AG10803 (cell line): ENCODE measurements at regions not wholly inside any gene's neighbourhood (a gene's known extent, or its start where the extent isn't known, plus 50 kb on each side); places are given as distances from the start of the nearest gene placed in this dataset.

Experiments used
- DNase-seq: peaks from one replicate; pipeline ENCODE4 v3.0.0; 2010; ENCODE audit warnings: low read depth
- H3K4me3 ChIP-seq: 2 replicates; pipeline ENCODE4 v1.5.1; 2011; ENCODE audit warnings: mild to moderate bottlenecking, low read length, control low read depth
- TF ChIP-seq, protein P1 (sequence below): conservative IDR thresholded peaks from 2 replicates; pipeline ENCODE4 v1.5.1; 2011; ENCODE audit warnings: mild to moderate bottlenecking, low read length, control low read depth, inconsistent platforms

GRCh38 chrX:46306103-46306502 is 239.1 kb downstream of the ZNF674 start:
- H3K4me3 ChIP-seq = no peak overlapping the region
- TF ChIP-seq, protein P1, sequence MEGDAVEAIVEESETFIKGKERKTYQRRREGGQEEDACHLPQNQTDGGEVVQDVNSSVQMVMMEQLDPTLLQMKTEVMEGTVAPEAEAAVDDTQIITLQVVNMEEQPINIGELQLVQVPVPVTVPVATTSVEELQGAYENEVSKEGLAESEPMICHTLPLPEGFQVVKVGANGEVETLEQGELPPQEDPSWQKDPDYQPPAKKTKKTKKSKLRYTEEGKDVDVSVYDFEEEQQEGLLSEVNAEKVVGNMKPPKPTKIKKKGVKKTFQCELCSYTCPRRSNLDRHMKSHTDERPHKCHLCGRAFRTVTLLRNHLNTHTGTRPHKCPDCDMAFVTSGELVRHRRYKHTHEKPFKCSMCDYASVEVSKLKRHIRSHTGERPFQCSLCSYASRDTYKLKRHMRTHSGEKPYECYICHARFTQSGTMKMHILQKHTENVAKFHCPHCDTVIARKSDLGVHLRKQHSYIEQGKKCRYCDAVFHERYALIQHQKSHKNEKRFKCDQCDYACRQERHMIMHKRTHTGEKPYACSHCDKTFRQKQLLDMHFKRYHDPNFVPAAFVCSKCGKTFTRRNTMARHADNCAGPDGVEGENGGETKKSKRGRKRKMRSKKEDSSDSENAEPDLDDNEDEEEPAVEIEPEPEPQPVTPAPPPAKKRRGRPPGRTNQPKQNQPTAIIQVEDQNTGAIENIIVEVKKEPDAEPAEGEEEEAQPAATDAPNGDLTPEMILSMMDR = no peak
- no peak for DNase-seq

DNA sequence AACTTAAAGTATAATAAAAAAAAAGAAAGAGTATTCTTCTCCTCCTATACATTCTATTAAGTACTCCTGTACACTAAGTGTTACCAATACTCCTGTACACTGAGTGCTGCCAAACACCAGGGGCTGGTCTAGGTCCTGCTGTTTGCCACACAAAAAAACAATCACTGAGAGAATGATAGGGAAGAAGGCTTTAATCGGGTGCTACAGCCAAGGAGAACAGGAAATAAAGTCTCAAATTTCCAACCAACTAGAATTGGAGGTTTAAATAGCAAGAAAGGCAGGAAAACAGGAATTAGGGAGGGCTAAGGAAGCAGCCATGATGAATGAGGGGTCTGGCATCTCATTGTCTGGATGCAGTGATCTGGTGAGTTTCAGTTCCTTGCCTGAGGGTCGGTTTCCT is 239.8 kb downstream of the ZNF674 start:
- DNase-seq = no peak
- no peak overlapping the region for H3K4me3 ChIP-seq
- TF ChIP-seq, protein P1 = no peak

DNA sequence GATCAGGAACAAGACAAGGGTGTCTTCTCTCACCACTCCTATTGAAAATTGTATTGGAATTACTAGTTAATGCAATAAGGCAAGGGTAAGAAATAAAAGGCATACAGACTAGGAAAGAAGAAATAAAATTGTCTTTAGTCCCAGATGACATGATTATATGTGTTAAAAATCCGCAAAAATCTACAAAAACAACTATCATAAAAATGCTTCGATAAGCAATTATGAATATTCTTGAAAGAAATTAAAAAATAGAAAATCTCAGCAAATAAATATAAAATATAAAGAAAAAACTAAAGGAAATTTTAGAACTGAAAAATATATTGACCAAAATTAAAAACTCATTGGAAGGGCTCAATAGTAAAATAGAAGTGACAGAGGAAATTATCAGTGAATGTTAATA is 243.3 kb downstream of the ZNF674 start:
- no peak overlapping the region for H3K4me3 ChIP-seq
- TF ChIP-seq, protein P1 = no peak
- no peak for DNase-seq

DNA sequence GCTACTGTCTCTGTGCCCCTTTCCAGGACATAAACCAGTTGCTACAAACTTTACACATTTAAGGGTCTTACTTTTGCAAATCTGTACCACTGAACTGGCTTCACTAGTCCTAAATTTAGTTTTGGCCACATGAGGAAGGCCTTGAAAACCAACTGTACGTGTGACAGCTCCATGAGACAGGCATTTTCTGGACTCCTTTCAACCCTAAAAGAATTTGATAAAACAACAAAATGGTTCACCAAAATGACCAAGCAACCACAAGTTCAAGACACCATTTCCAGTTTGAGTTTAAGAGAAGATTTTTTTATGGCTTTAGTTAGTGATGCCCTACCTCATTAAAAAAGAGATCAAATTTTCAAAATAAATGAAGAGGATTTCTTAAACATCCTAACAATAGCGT is 246.4 kb downstream of the ZNF674 start:
- DNase-seq = peak; percentile 55
- TF ChIP-seq, protein P1 = no peak
- no peak overlapping the region for H3K4me3 ChIP-seq

DNA sequence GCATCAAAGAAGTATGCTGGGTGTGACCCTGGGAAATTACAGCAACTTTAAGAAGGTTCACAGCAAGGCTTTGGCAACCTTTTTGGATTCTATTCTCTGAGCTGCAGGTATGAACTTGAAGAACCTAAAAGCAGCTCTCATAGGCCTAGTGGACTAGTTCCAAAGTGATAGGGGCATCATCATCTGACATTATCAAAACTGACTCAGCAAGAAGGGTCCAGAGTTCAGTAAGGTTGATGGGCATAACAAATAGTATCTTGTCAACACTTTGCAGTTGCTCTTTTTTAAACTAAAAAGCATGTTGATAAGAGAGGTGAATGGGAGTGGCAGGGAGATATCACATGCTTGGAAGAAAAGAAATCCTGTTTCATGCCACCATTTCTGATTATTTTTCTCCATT is 249.3 kb downstream of the ZNF674 start:
- DNase-seq = no peak
- TF ChIP-seq, protein P1 = no peak
- no peak overlapping the region for H3K4me3 ChIP-seq

GRCh38 chrX:46294234-46294633 is 251.0 kb downstream of the ZNF674 start:
- H3K4me3 ChIP-seq = no peak overlapping the region
- TF ChIP-seq, protein P1 = 0 out of 2 replicates have a peak, but pooled peaks have one; percentile 11
- peak; percentile 89 for DNase-seq

GRCh38 chrX:46279925-46280313 is 265.3 kb downstream of the ZNF674 start:
- TF ChIP-seq, protein P1 = no peak
- DNase-seq = peak; percentile 57
- no peak overlapping the region for H3K4me3 ChIP-seq
